Uterus (tissue), 3 donors: ENCODE measurements at regions not wholly inside any gene's neighbourhood (a gene's known extent, or its start where the extent isn't known, plus 50 kb on each side); places are given as distances from the start of the nearest gene placed in this dataset.

Experiments
- DNase-seq, 2 donors: peaks; one replicate each; pipeline ENCODE4 v3.0.0-alpha.2; 2019 to 2020
- H3K27ac ChIP-seq, 2 donors: fragments of 200-600 bp; sonication (generic); 1 replicate in 1 of 2; 2 replicates in 1 of 2; pipeline ENCODE4 v1.5.1; 2016 to 2018
- H3K27me3 ChIP-seq, 2 donors: fragments of 200-600 bp; sonication (generic); one replicate each; pipeline ENCODE4 v1.5.1; 2018 to 2019; ENCODE audit warnings: control low read depth in 1 of 2
- H3K36me3 ChIP-seq, 2 donors: fragments of 200-600 bp; sonication (generic); one replicate each; pipeline ENCODE4 v1.5.1; 2019; ENCODE audit warnings: control low read depth in 1 of 2
- H3K4me1 ChIP-seq, 2 donors: fragments of 200-600 bp; sonication (generic); one replicate each; pipeline ENCODE4 v1.5.1; 2018 to 2019; ENCODE audit warnings: control low read depth in 1 of 2
- H3K4me3 ChIP-seq, 2 donors: fragments of 200-600 bp; sonication (generic); 1 replicate in 1 of 2; 2 replicates in 1 of 2; pipeline ENCODE4 v1.5.1; 2018 to 2019; ENCODE audit warnings: mild to moderate bottlenecking in 1 of 2
- H3K9me3 ChIP-seq, 2 donors: fragments of 200-600 bp; sonication (generic); one replicate each; pipeline ENCODE4 v1.5.1; 2019; ENCODE audit warnings: control low read depth in 1 of 2
- CTCF ChIP-seq, 4 experiments: fragments of 200-600 bp in 2 of 4; fragments of 450-650 bp in 2 of 4; sonication (generic) in 2 of 4; IDR thresholded peaks; one replicate each; pipeline ENCODE4 v1.5.1; 2016 to 2019; ENCODE audit warnings: antibody characterized with exemption in 4 of 4, mild to moderate bottlenecking in 2 of 4, moderate library complexity in 1 of 4
- POLR2A ChIP-seq, 2 donors: fragments of 450-650 bp; IDR thresholded peaks; one replicate each; pipeline ENCODE4 v1.6.1; 2016; ENCODE audit warnings: antibody characterized with exemption in 2 of 2, mild to moderate bottlenecking in 1 of 2, moderate library complexity in 1 of 2
- intact Hi-C: fragments of 100-400 bp; cut with DNase I; formaldehyde crosslinking; loops from one replicate; pipeline ENCODE4 v1.15.1; 2023; ENCODE audit warnings: low total_unique reads
- donor health status: DM: yes; HTN: yes; CAD: no.

GRCh38 chr10:88222881-88223280 lies 359.5 kb downstream of the PTEN start:
- no peak for DNase-seq
- no peak overlapping the region for H3K27ac ChIP-seq
- H3K36me3 ChIP-seq = no peaks in the 10 kb centered on the region
- no peak overlapping the region for H3K4me3 ChIP-seq
- TF ChIP-seq POLR2A (IDR thresholded peaks at IDR 0.05) (no peak), CTCF (IDR thresholded peaks at IDR 0.05) (no peak)
- intact Hi-C loops = no loop called here
- no peaks in the 10 kb centered on the region for H3K4me1 ChIP-seq
- H3K9me3 ChIP-seq = no peaks in the 10 kb centered on the region
- no peaks in the 10 kb centered on the region for H3K27me3 ChIP-seq
